HEK293 (cell line): ENCODE measurements at regions not wholly inside any gene's neighbourhood (a gene's known extent, or its start where the extent isn't known, plus 50 kb on each side); places are given as distances from the start of the nearest gene placed in this dataset.

ENCODE experiments used
- CTCF ChIA-PET: fragments of 350-600 bp; formaldehyde crosslinking; extraction: SDS; loops from one replicate; lab custom pipeline; 2021; ENCODE audit warnings: antibody characterized with exemption; lab: Yijun Ruan, JAX
- POLR2A ChIA-PET: fragments of 300-600 bp; formaldehyde crosslinking; extraction: SDS; loops from one replicate; lab custom pipeline; 2020; ENCODE audit warnings: antibody characterized with exemption, inconsistent platforms; lab: Yijun Ruan, JAX
- H3K27ac ChIP-seq: fragments of 200-500 bp; sonication (Bioruptor generic); 2 replicates; pipeline ENCODE4 v1.5.1; 2014; ENCODE audit warnings: low read depth, low read length, control low read depth, inconsistent platforms; ENCODE audit errors: extremely low read depth
- H3K36me3 ChIP-seq, 2 experiments: fragments of 200-500 bp in 1 of 2; sonication (Bioruptor generic) in 1 of 2; 1 replicate in 1 of 2; 2 replicates in 1 of 2; pipeline ENCODE4 v1.5.1; 2014 to 2017; ENCODE audit warnings: inconsistent platforms in 2 of 2, low read length in 2 of 2; ENCODE audit not compliant: control insufficient read depth in 2 of 2, insufficient read depth in 1 of 2
- H3K4me1 ChIP-seq: fragments of 200-500 bp; sonication (Bioruptor generic); 2 replicates; pipeline ENCODE4 v1.5.1; 2014; ENCODE audit warnings: mild to moderate bottlenecking, low read length, inconsistent platforms; ENCODE audit not compliant: control insufficient read depth, insufficient read depth
- H3K4me3 ChIP-seq: 2 replicates; pipeline ENCODE4 v1.5.1; 2011; ENCODE audit warnings: low read depth, mild to moderate bottlenecking, control low read depth, low read length, moderate library complexity
- H3K9me3 ChIP-seq: fragments of 200-500 bp; sonication (Bioruptor generic); 2 replicates; pipeline ENCODE4 v1.5.1; 2014; ENCODE audit warnings: low read depth, low read length, inconsistent platforms; ENCODE audit not compliant: control insufficient read depth, insufficient read depth
- GLI4 ChIP-seq: fragments of 450-650 bp; formaldehyde crosslinking; IDR thresholded peaks from 2 replicates; pipeline ENCODE4 v1.5.1; 2016; ENCODE audit warnings: missing biosample characterization, missing genetic modification characterization
- KLF7 ChIP-seq: fragments of 450-650 bp; formaldehyde crosslinking; IDR thresholded peaks from 2 replicates; pipeline ENCODE4 v1.5.1; 2016; ENCODE audit warnings: missing biosample characterization, missing genetic modification characterization, borderline replicate concordance
- TCF7L2 ChIP-seq: IDR thresholded peaks from 2 replicates; pipeline ENCODE4 v1.6.1; 2011; ENCODE audit warnings: low read depth, mild to moderate bottlenecking, inconsistent platforms, low read length, moderate library complexity, borderline replicate concordance
- ZFP37 ChIP-seq: fragments of 450-650 bp; formaldehyde crosslinking; IDR thresholded peaks from 2 replicates; pipeline ENCODE4 v1.5.1; 2016; ENCODE audit warnings: missing biosample characterization, missing genetic modification characterization
- ZNF10 ChIP-seq: fragments of 450-650 bp; formaldehyde crosslinking; IDR thresholded peaks from 2 replicates; pipeline ENCODE4 v1.5.1; 2017; ENCODE audit warnings: missing biosample characterization, missing genetic modification characterization
- ZNF24 ChIP-seq: fragments of 450-650 bp; formaldehyde crosslinking; IDR thresholded peaks from 2 replicates; pipeline ENCODE4 v1.5.1; 2016; ENCODE audit warnings: missing biosample characterization, missing genetic modification characterization
- ZNF341 ChIP-seq: fragments of 450-650 bp; formaldehyde crosslinking; IDR thresholded peaks from 2 replicates; pipeline ENCODE4; 2016; ENCODE audit warnings: low read depth, missing biosample characterization, missing genetic modification characterization
- ZNF426 ChIP-seq: fragments of 450-650 bp; formaldehyde crosslinking; IDR thresholded peaks from 2 replicates; pipeline ENCODE4 v1.5.1; 2017; ENCODE audit warnings: missing biosample characterization, missing genetic modification characterization, mild to moderate bottlenecking, inconsistent platforms, moderate library complexity
- ZNF501 ChIP-seq: fragments of 450-650 bp; formaldehyde crosslinking; IDR thresholded peaks from 2 replicates; pipeline ENCODE4 v1.5.1; 2016; ENCODE audit warnings: missing biosample characterization, missing genetic modification characterization
- ZNF544 ChIP-seq: fragments of 450-650 bp; formaldehyde crosslinking; IDR thresholded peaks from 2 replicates; pipeline ENCODE4 v1.5.0; 2017; ENCODE audit warnings: missing biosample characterization, missing genetic modification characterization
- ZNF623 ChIP-seq: fragments of 450-650 bp; formaldehyde crosslinking; IDR thresholded peaks from 2 replicates; pipeline ENCODE4 v1.5.1; 2016; ENCODE audit warnings: missing biosample characterization, missing genetic modification characterization
- ZNF629 ChIP-seq: fragments of 450-650 bp; formaldehyde crosslinking; IDR thresholded peaks from 2 replicates; pipeline ENCODE4 v1.5.1; 2017; ENCODE audit warnings: missing biosample characterization, missing genetic modification characterization
- ZNF660 ChIP-seq: fragments of 450-650 bp; IDR thresholded peaks from 2 replicates; pipeline ENCODE4 v1.5.1; 2018; ENCODE audit warnings: missing biosample characterization, mild to moderate bottlenecking, missing genetic modification characterization
- ZSCAN23 ChIP-seq: fragments of 450-650 bp; formaldehyde crosslinking; IDR thresholded peaks from 2 replicates; pipeline ENCODE4 v1.5.1; 2016; ENCODE audit warnings: missing biosample characterization, missing genetic modification characterization
- ZSCAN30 ChIP-seq: fragments of 450-650 bp; IDR thresholded peaks from 2 replicates; pipeline ENCODE4 v1.5.1; 2018; ENCODE audit warnings: missing biosample characterization, mild to moderate bottlenecking, missing genetic modification characterization, moderate library complexity
- TF ChIP-seq, protein P1 (sequence below): fragments of 450-650 bp; formaldehyde crosslinking; IDR thresholded peaks from 2 replicates; pipeline ENCODE4 v1.5.1; 2016; ENCODE audit warnings: missing biosample characterization, missing genetic modification characterization, borderline replicate concordance
- TF ChIP-seq, protein P2 (sequence below): fragments of 450-650 bp; formaldehyde crosslinking; IDR thresholded peaks from 2 replicates; pipeline ENCODE4 v1.5.1; 2016; ENCODE audit warnings: missing biosample characterization, missing genetic modification characterization, borderline replicate concordance
- TF ChIP-seq, protein P3 (sequence below): fragments of 450-650 bp; formaldehyde crosslinking; IDR thresholded peaks from 2 replicates; pipeline ENCODE4 v1.5.1; 2016; ENCODE audit warnings: missing biosample characterization, missing genetic modification characterization
- TF ChIP-seq, protein P4 (sequence below): fragments of 450-650 bp; formaldehyde crosslinking; IDR thresholded peaks from 2 replicates; pipeline ENCODE4 v1.5.1; 2016; ENCODE audit warnings: missing biosample characterization, missing genetic modification characterization, borderline replicate concordance
- TF ChIP-seq, protein P5 (sequence below): fragments of 450-650 bp; formaldehyde crosslinking; IDR thresholded peaks from 2 replicates; pipeline ENCODE4 v1.5.1; 2016; ENCODE audit warnings: missing biosample characterization, missing genetic modification characterization

DNA sequence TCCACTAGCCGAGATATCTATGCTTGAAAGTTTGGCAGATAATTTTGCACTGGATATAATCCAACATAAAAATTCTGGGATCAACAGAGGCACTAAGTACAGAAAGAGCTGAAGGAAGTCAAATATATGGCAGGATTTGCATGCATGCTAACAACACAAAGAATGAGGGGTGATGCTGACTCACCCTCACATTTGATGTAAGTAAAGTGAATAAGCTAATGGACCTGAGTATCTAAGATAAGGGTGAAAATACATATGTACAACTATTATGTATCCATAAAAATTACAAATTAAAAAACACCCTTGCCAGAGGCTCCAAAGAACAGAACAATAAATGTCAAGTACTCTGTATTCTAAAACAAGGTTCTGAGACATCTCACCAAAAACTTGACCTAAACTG lies 63.8 kb upstream of the PRDX4 start:
- TF ChIP-seq KLF7 (tag by site-specific recombination) (no peak), ZNF660 (tag by site-specific recombination) (no peak), ZNF341 (tag by site-specific recombination) (no peak), ZFP37 (no peak), ZNF24 (tag by site-specific recombination) (no peak), ZNF426 (tag by site-specific recombination) (no peak), ZSCAN30 (tag by site-specific recombination) (no peak), ZNF10 (tag by site-specific recombination) (no peak), ZNF629 (tag by site-specific recombination) (no peak), TCF7L2 (no peak), ZNF544 (tag by site-specific recombination) (no peak), ZNF501 (tag by site-specific recombination) (no peak), GLI4 (tag by site-specific recombination) (no peak), ZSCAN23 (tag by site-specific recombination) (no peak), ZNF623 (tag by site-specific recombination) (no peak)
- TF ChIP-seq, protein P1, sequence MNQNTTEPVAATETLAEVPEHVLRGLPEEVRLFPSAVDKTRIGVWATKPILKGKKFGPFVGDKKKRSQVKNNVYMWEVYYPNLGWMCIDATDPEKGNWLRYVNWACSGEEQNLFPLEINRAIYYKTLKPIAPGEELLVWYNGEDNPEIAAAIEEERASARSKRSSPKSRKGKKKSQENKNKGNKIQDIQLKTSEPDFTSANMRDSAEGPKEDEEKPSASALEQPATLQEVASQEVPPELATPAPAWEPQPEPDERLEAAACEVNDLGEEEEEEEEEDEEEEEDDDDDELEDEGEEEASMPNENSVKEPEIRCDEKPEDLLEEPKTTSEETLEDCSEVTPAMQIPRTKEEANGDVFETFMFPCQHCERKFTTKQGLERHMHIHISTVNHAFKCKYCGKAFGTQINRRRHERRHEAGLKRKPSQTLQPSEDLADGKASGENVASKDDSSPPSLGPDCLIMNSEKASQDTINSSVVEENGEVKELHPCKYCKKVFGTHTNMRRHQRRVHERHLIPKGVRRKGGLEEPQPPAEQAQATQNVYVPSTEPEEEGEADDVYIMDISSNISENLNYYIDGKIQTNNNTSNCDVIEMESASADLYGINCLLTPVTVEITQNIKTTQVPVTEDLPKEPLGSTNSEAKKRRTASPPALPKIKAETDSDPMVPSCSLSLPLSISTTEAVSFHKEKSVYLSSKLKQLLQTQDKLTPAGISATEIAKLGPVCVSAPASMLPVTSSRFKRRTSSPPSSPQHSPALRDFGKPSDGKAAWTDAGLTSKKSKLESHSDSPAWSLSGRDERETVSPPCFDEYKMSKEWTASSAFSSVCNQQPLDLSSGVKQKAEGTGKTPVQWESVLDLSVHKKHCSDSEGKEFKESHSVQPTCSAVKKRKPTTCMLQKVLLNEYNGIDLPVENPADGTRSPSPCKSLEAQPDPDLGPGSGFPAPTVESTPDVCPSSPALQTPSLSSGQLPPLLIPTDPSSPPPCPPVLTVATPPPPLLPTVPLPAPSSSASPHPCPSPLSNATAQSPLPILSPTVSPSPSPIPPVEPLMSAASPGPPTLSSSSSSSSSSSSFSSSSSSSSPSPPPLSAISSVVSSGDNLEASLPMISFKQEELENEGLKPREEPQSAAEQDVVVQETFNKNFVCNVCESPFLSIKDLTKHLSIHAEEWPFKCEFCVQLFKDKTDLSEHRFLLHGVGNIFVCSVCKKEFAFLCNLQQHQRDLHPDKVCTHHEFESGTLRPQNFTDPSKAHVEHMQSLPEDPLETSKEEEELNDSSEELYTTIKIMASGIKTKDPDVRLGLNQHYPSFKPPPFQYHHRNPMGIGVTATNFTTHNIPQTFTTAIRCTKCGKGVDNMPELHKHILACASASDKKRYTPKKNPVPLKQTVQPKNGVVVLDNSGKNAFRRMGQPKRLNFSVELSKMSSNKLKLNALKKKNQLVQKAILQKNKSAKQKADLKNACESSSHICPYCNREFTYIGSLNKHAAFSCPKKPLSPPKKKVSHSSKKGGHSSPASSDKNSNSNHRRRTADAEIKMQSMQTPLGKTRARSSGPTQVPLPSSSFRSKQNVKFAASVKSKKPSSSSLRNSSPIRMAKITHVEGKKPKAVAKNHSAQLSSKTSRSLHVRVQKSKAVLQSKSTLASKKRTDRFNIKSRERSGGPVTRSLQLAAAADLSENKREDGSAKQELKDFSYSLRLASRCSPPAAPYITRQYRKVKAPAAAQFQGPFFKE (tag by site-specific recombination) = no peak
- TF ChIP-seq, protein P2, sequence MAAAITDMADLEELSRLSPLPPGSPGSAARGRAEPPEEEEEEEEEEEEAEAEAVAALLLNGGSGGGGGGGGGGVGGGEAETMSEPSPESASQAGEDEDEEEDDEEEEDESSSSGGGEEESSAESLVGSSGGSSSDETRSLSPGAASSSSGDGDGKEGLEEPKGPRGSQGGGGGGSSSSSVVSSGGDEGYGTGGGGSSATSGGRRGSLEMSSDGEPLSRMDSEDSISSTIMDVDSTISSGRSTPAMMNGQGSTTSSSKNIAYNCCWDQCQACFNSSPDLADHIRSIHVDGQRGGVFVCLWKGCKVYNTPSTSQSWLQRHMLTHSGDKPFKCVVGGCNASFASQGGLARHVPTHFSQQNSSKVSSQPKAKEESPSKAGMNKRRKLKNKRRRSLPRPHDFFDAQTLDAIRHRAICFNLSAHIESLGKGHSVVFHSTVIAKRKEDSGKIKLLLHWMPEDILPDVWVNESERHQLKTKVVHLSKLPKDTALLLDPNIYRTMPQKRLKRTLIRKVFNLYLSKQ (tag by site-specific recombination) = no peak
- TF ChIP-seq, protein P3, sequence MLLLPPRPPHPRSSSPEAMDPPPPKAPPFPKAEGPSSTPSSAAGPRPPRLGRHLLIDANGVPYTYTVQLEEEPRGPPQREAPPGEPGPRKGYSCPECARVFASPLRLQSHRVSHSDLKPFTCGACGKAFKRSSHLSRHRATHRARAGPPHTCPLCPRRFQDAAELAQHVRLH (tag by site-specific recombination) = no peak
- TF ChIP-seq, protein P4, sequence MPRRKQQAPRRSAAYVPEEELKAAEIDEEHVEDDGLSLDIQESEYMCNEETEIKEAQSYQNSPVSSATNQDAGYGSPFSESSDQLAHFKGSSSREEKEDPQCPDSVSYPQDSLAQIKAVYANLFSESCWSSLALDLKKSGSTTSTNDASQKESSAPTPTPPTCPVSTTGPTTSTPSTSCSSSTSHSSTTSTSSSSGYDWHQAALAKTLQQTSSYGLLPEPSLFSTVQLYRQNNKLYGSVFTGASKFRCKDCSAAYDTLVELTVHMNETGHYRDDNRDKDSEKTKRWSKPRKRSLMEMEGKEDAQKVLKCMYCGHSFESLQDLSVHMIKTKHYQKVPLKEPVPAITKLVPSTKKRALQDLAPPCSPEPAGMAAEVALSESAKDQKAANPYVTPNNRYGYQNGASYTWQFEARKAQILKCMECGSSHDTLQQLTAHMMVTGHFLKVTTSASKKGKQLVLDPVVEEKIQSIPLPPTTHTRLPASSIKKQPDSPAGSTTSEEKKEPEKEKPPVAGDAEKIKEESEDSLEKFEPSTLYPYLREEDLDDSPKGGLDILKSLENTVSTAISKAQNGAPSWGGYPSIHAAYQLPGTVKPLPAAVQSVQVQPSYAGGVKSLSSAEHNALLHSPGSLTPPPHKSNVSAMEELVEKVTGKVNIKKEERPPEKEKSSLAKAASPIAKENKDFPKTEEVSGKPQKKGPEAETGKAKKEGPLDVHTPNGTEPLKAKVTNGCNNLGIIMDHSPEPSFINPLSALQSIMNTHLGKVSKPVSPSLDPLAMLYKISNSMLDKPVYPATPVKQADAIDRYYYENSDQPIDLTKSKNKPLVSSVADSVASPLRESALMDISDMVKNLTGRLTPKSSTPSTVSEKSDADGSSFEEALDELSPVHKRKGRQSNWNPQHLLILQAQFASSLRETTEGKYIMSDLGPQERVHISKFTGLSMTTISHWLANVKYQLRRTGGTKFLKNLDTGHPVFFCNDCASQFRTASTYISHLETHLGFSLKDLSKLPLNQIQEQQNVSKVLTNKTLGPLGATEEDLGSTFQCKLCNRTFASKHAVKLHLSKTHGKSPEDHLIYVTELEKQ (tag by site-specific recombination) = no peak
- TF ChIP-seq, protein P5, sequence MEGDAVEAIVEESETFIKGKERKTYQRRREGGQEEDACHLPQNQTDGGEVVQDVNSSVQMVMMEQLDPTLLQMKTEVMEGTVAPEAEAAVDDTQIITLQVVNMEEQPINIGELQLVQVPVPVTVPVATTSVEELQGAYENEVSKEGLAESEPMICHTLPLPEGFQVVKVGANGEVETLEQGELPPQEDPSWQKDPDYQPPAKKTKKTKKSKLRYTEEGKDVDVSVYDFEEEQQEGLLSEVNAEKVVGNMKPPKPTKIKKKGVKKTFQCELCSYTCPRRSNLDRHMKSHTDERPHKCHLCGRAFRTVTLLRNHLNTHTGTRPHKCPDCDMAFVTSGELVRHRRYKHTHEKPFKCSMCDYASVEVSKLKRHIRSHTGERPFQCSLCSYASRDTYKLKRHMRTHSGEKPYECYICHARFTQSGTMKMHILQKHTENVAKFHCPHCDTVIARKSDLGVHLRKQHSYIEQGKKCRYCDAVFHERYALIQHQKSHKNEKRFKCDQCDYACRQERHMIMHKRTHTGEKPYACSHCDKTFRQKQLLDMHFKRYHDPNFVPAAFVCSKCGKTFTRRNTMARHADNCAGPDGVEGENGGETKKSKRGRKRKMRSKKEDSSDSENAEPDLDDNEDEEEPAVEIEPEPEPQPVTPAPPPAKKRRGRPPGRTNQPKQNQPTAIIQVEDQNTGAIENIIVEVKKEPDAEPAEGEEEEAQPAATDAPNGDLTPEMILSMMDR (tag by site-specific recombination) = no peak
- TF ChIP-seq, all 188 proteins: peak for 0
- CTCF ChIA-PET = interaction anchor here (0.5 to 0.6 kb wide), 2 partner anchors 340 to 1178 kb away, joined by 3 to 4 read pairs; no protein-coding TSS in a partner anchor

More for the DNA sequence above, 63.8 kb upstream of the PRDX4 start:
- no peak overlapping the region for H3K27ac ChIP-seq
- no peaks in the 10 kb centered on the region for H3K9me3 ChIP-seq
- H3K36me3 ChIP-seq = no peaks in the 10 kb centered on the region
- H3K4me1 ChIP-seq = no peaks in the 10 kb centered on the region
- POLR2A ChIA-PET = no interaction called here
- no peak overlapping the region for H3K4me3 ChIP-seq
